DND-41 (cell line): ENCODE measurements at regions not wholly inside any gene's neighbourhood (a gene's known extent, or its start where the extent isn't known, plus 50 kb on each side); places are given as distances from the start of the nearest gene placed in this dataset.

Experiments used
- ATAC-seq: fragments of 200-7000 bp; cut with Tn5 transposase; 3 replicates; pipeline ENCODE4 v1.9.1; 2021; ENCODE audit warnings: low read depth; ENCODE audit not compliant: insufficient read depth
- DNase-seq: peaks from one replicate; pipeline ENCODE4 v3.0.0-alpha.2; 2020
- H2AFZ ChIP-seq: 2 replicates; pipeline ENCODE4 v1.6.0; 2012; ENCODE audit warnings: low read depth, low read length
- H3K27ac ChIP-seq: 2 replicates; pipeline ENCODE4 v1.5.1; 2012; ENCODE audit warnings: low read length, inconsistent platforms
- H3K27me3 ChIP-seq: fragments of 200-600 bp; sonication (generic); 2 replicates; pipeline ENCODE4 v1.6.0; 2012; ENCODE audit warnings: low read length, mild to moderate bottlenecking, inconsistent platforms; ENCODE audit not compliant: insufficient read depth, poor library complexity
- H3K36me3 ChIP-seq: 2 replicates; pipeline ENCODE4 v1.5.1; 2012; ENCODE audit warnings: low read length, inconsistent platforms; ENCODE audit not compliant: insufficient read depth
- H3K4me1 ChIP-seq: 2 replicates; pipeline ENCODE4 v1.5.1; 2012; ENCODE audit warnings: mild to moderate bottlenecking, low read length; ENCODE audit not compliant: insufficient read depth
- H3K4me2 ChIP-seq: 2 replicates; pipeline ENCODE4 v1.6.0; 2012; ENCODE audit warnings: mild to moderate bottlenecking, moderate library complexity, low read length, inconsistent platforms; ENCODE audit not compliant: insufficient read depth
- H3K4me3 ChIP-seq, 2 experiments: fragments of 200-600 bp in 1 of 2; shearing (Covaris generic) in 1 of 2; 2 replicates each; pipeline ENCODE4 v1.5.1; 2012 to 2016; ENCODE audit warnings: inconsistent platforms in 2 of 2, low read length in 2 of 2, mild to moderate bottlenecking in 2 of 2, low read depth in 1 of 2, moderate library complexity in 1 of 2
- H3K79me2 ChIP-seq: 2 replicates; pipeline ENCODE4 v1.6.0; 2012; ENCODE audit warnings: low read length, inconsistent platforms; ENCODE audit not compliant: insufficient read depth
- H3K9ac ChIP-seq: 2 replicates; pipeline ENCODE4 v1.6.0; 2012; ENCODE audit warnings: low read depth, mild to moderate bottlenecking, inconsistent platforms, low read length, moderate library complexity
- H3K9me3 ChIP-seq: 2 replicates; pipeline ENCODE4 v1.5.1; 2012; ENCODE audit warnings: low read length, moderate library complexity, mild to moderate bottlenecking, inconsistent platforms; ENCODE audit not compliant: insufficient read depth, severe bottlenecking
- H4K20me1 ChIP-seq: 2 replicates; pipeline ENCODE4 v1.6.0; 2012; ENCODE audit warnings: low read length; ENCODE audit not compliant: insufficient read depth
- CTCF ChIP-seq: IDR thresholded peaks from 2 replicates; pipeline ENCODE4 v1.5.1; 2012; ENCODE audit warnings: borderline replicate concordance, low read length, moderate library complexity, mild to moderate bottlenecking; ENCODE audit not compliant: poor library complexity, severe bottlenecking; ENCODE audit errors: extremely low read depth
- EZH2 ChIP-seq: IDR thresholded peaks from 3 replicates; pipeline ENCODE4 v1.6.1; 2012; ENCODE audit warnings: borderline replicate concordance, low read depth, mild to moderate bottlenecking, moderate library complexity, low read length, inconsistent platforms; ENCODE audit not compliant: severe bottlenecking

GRCh38 chr4:144868309-144868708 is 222.4 kb downstream of the HHIP start:
- ATAC-seq, result no peak
- Histone ChIP-seq H3K27ac (no peak overlapping the region), H3K9ac (no peak overlapping the region), H3K79me2 (no peaks in the 10 kb centered on the region), H3K9me3 (no peaks in the 10 kb centered on the region), H3K36me3 (no peaks in the 10 kb centered on the region), H3K4me2 (no peak overlapping the region), H4K20me1 (no peaks in the 10 kb centered on the region), H3K4me1 (no peaks in the 10 kb centered on the region), H3K27me3 (no peaks in the 10 kb centered on the region), H2AFZ (no peak overlapping the region), H3K4me3 (no peak overlapping the region)
- TF ChIP-seq CTCF (no peak), EZH2 (no peak)
- no peak for DNase-seq

- Histone ChIP-seq H3K4me1 (no peaks in the 10 kb centered on the region), H3K27ac (no peak overlapping the region), H2AFZ (no peak overlapping the region), H3K36me3 (no peaks in the 10 kb centered on the region), H3K27me3 (no peaks in the 10 kb centered on the region), H3K79me2 (no peaks in the 10 kb centered on the region), H4K20me1 (no peaks in the 10 kb centered on the region), H3K9ac (no peak overlapping the region), H3K4me2 (no peak overlapping the region), H3K4me3 (no peak overlapping the region), H3K9me3 (no peaks in the 10 kb centered on the region)
- DNase-seq, result no peak
- ATAC-seq, result no peak
- TF ChIP-seq CTCF (no peak), EZH2 (no peak)
Observed at GRCh38 chr4:144872508-144873225, 225.3 kb downstream of the ANAPC10 start.

GRCh38 chr4:144873226-144873990 is 224.6 kb downstream of the ANAPC10 start:
- H3K4me1 ChIP-seq, result no peaks in the 10 kb centered on the region
- ATAC-seq (no peak), DNase-seq (no peak)
- no peak overlapping the region for H3K4me3 ChIP-seq
- no peak overlapping the region for H3K9ac ChIP-seq
- H4K20me1 ChIP-seq, result no peaks in the 10 kb centered on the region
- no peaks in the 10 kb centered on the region for H3K79me2 ChIP-seq
- H3K27ac ChIP-seq, result no peak overlapping the region
- H2AFZ ChIP-seq, result no peak overlapping the region
- H3K36me3 ChIP-seq, result no peaks in the 10 kb centered on the region
- no peaks in the 10 kb centered on the region for H3K9me3 ChIP-seq
- no peak overlapping the region for H3K4me2 ChIP-seq
- TF ChIP-seq EZH2 (no peak), CTCF (no peak)
- no peaks in the 10 kb centered on the region for H3K27me3 ChIP-seq
